ENCODE measurements at regions not wholly inside any gene's neighbourhood (a gene's known extent, or its start where the extent isn't known, plus 50 kb on each side); places are given as distances from the start of the nearest gene placed in this dataset.

DNA sequence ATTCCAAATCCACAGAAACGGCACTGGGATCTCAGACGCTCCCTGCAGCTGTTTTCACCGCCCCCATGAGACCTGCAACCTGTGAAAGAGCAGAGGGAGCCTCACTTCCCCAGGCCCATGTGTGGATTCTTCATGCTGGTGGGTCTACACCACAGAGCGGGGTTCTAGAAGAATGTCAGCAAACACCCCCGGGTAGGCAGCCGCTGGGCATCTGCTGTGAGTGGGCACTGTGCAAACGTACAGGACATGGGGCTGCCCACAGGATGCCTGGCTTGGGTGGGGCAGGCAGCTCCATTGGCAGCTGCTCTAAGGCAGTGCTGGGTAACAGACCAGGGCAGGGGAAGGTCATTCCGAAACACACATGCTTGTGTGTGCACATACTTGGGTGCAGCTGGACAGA lies 174.9 kb downstream of the RBFOX3 start:
- TF ChIP-seq, protein P1, sequence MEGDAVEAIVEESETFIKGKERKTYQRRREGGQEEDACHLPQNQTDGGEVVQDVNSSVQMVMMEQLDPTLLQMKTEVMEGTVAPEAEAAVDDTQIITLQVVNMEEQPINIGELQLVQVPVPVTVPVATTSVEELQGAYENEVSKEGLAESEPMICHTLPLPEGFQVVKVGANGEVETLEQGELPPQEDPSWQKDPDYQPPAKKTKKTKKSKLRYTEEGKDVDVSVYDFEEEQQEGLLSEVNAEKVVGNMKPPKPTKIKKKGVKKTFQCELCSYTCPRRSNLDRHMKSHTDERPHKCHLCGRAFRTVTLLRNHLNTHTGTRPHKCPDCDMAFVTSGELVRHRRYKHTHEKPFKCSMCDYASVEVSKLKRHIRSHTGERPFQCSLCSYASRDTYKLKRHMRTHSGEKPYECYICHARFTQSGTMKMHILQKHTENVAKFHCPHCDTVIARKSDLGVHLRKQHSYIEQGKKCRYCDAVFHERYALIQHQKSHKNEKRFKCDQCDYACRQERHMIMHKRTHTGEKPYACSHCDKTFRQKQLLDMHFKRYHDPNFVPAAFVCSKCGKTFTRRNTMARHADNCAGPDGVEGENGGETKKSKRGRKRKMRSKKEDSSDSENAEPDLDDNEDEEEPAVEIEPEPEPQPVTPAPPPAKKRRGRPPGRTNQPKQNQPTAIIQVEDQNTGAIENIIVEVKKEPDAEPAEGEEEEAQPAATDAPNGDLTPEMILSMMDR (conservative IDR thresholded peaks at IDR 0.05; ENCODE audit: low read depth, low read length), result no peak
- TF ChIP-seq EZH2 (IDR thresholded peaks at IDR 0.05; ENCODE audit: low read length, unreplicated experiment), result no peak
